Stimulated activated naive CD8-positive, alpha-beta T cell treated with anti-CD3 and anti-CD28 coated beads, Interleukin-15, Interleukin-2, amounts not matched to agents 100 ng/mL and 50 ng/mL, for 24 hours (primary cell): ENCODE measurements at regions not wholly inside any gene's neighbourhood (a gene's known extent, or its start where the extent isn't known, plus 50 kb on each side); places are given as distances from the start of the nearest gene placed in this dataset.

Source experiments
- H3K27ac Mint-ChIP-seq: one replicate; pipeline ENCODE4 v1.8.0; 2021; ENCODE audit warnings: mild to moderate bottlenecking, mixed read lengths
- H3K27me3 Mint-ChIP-seq: one replicate; pipeline ENCODE4 v1.8.0; 2021; ENCODE audit warnings: mixed read lengths
- H3K36me3 Mint-ChIP-seq: one replicate; pipeline ENCODE4 v1.8.0; 2021; ENCODE audit warnings: low read depth, mixed read lengths
- H3K4me1 Mint-ChIP-seq: one replicate; pipeline ENCODE4 v1.8.0; 2021; ENCODE audit warnings: low read depth, mixed read lengths
- H3K4me3 Mint-ChIP-seq: one replicate; pipeline ENCODE4 v1.8.0; 2021; ENCODE audit warnings: mild to moderate bottlenecking, mixed read lengths
- H3K9me3 Mint-ChIP-seq: one replicate; pipeline ENCODE4 v1.8.0; 2021; ENCODE audit warnings: mixed read lengths

DNA sequence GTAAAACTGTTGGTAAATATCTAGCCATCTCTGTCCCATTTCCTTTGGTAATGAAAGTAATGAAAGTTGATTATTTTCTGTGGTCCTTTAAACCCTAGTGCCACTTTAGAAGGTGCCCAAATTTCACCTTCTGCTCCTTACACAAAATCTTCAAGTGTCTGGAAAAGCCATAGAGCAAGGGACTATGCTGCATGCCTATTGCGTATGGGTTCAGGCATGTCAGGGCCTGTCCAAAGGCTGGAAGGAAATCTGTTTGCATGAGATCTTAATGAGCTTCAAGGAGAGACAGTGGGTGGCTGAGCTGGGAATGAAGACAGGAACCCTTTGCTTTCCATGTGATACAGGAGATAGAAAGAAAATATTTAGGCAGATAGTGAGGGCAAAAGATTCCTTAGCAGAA is 66.6 kb upstream of the CCN6 start:
- peaks cover 89% of the 10 kb centered on the region for H3K4me1 Mint-ChIP-seq
- no peak overlapping the region for H3K27ac Mint-ChIP-seq
- H3K36me3 Mint-ChIP-seq = peaks cover 3% of the 10 kb centered on the region
- H3K27me3 Mint-ChIP-seq = no peaks in the 10 kb centered on the region
- peaks cover 12% of the 10 kb centered on the region for H3K9me3 Mint-ChIP-seq
- no peak overlapping the region for H3K4me3 Mint-ChIP-seq

DNA sequence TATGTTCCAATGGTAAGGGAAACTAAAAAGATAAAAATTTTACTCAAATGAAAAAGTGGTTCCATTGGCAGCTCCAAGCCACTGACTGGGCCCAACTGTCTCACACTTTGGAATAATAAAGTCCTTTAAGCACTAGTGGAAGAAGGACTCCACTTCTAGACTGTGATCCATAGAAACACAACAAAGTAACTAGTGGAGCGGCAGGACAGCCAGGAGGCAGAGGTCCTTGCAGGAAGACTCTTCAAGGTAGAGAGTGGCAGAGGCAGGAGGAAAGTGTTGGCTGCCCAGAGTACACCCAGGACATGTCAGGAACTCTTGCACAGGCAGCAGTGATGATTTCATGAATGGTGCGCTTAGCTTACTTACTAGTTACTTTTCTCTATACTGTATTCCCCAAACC is 65.0 kb upstream of the CCN6 start:
- peaks cover 3% of the 10 kb centered on the region for H3K36me3 Mint-ChIP-seq
- peak overlapping the region; percentile 88 for H3K27ac Mint-ChIP-seq
- H3K27me3 Mint-ChIP-seq = no peaks in the 10 kb centered on the region
- peaks cover 89% of the 10 kb centered on the region for H3K4me1 Mint-ChIP-seq
- H3K4me3 Mint-ChIP-seq = no peak overlapping the region
- H3K9me3 Mint-ChIP-seq = peaks cover 8% of the 10 kb centered on the region

DNA sequence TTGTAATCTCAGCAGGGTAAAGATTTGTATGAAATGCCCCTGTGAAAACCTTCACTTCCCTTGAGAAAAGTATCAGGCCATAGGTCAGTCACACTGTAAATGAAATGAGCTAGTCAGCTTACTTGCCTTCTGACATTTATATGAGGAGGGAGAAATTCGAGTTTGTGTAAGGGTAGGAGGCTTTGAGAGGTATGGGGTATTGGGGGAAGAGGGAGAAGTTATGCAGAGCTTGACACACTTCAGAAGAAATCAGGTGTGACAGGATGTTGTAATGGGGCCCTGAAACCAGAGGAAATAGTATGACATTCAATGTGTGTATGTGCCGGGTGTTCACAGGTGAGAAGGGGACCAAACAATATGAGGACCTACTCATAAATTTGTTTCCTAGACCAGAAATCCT is 64.2 kb upstream of the CCN6 start:
- Mint-ChIP-seq H3K9me3 (peaks cover 8% of the 10 kb centered on the region), H3K4me3 (peak overlapping the region; percentile 40), H3K27me3 (no peaks in the 10 kb centered on the region), H3K4me1 (peaks cover 89% of the 10 kb centered on the region), H3K27ac (peak overlapping the region; percentile 88), H3K36me3 (peaks cover 3% of the 10 kb centered on the region)

DNA sequence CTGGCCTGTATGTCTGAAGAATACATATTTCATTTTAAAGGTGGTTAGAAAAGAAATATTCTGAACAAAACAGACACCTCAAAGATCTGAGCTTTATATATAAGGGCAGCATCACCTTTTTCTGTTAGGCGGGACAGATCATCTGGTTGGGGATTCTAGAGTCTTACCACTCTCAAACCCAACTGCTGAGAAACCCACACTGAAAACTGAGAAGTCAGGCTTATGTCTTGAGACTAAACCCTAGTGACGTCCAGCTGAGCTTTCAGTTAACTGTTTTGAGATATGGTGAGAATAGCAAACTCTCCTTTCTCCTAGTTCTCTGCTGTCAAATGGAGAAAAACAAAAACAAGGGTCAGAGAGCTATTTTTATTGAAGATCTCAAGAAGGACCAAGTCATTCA is 63.7 kb upstream of the CCN6 start:
- H3K9me3 Mint-ChIP-seq = peaks cover 8% of the 10 kb centered on the region
- H3K4me3 Mint-ChIP-seq = peak overlapping the region; percentile 40
- H3K4me1 Mint-ChIP-seq = peaks cover 88% of the 10 kb centered on the region

DNA sequence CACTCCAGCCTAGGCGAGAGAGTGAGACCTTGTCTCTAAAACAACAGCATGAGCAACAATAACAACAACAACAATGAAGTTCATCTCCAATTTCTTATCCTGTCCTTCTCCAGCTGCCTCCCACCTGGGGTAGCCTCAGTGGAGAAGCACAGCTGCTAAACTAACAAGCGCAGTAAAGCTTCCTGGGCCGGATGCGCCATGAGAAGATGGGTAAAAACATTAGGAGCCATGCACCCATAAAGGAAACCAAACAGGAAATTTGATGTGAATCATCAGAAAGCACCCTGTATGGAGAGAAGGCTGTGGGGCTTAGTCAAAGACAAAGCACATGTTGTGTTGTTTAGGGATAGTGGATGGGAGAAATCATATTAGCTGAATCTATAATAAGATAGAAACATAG is 61.1 kb upstream of the CCN6 start:
- Mint-ChIP-seq H3K9me3 (peaks cover 3% of the 10 kb centered on the region), H3K4me1 (peaks cover 92% of the 10 kb centered on the region), H3K27ac (peak overlapping the region; percentile 83), H3K4me3 (peak overlapping the region; percentile 51), H3K27me3 (no peaks in the 10 kb centered on the region), H3K36me3 (no peaks in the 10 kb centered on the region)

More for the DNA sequence above, 63.7 kb upstream of the CCN6 start:
- Mint-ChIP-seq H3K36me3 (peaks cover 3% of the 10 kb centered on the region), H3K27ac (peak overlapping the region; percentile 88), H3K27me3 (no peaks in the 10 kb centered on the region)

DNA sequence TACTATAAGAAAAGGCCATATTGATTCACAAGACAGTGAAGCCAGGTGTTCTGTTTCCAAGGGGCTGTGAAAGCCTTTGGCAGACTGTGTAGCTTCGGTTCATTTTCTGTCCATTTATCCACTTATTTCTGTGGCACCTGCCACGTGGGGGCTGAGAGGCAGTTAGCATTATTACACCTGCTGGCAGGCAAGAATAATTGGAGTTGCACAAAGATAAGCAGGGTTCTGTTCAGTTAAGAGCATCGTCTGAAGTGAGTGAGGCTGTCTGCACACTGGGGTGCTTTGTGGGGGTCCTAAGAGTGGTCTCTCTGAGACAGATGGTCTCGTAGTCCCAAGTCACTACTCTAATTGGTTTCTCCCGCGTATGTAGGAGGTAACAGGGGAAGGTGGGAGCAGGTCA is 60.6 kb upstream of the CCN6 start:
- peak overlapping the region; percentile 51 for H3K4me3 Mint-ChIP-seq

DNA sequence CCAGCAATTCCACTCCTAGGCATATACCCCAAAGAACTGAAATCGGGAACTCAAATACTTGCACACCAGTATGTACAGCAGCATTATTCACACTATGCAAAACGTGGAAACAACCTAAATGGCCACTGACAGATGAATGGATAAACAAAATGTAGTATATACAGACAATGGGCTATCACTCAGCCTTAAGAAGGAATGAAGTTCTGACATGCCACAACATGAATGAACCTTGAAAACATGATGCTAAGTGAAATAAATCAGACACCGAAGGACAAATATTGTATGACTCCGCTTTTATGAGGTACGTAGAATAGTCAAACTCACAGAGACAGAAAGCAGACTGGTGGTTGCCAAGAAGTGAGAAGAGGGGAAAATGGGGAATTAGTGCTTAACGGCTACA is 59.1 kb upstream of the CCN6 start:
- Mint-ChIP-seq H3K36me3 (no peaks in the 10 kb centered on the region), H3K9me3 (no peaks in the 10 kb centered on the region), H3K4me1 (peaks cover 75% of the 10 kb centered on the region), H3K4me3 (no peak overlapping the region), H3K27ac (no peak overlapping the region), H3K27me3 (no peaks in the 10 kb centered on the region)

More for the DNA sequence above, 60.6 kb upstream of the CCN6 start:
- H3K27ac Mint-ChIP-seq = peak overlapping the region; percentile 83
- no peaks in the 10 kb centered on the region for H3K27me3 Mint-ChIP-seq
- no peaks in the 10 kb centered on the region for H3K36me3 Mint-ChIP-seq
- peaks cover 90% of the 10 kb centered on the region for H3K4me1 Mint-ChIP-seq
- no peaks in the 10 kb centered on the region for H3K9me3 Mint-ChIP-seq

DNA sequence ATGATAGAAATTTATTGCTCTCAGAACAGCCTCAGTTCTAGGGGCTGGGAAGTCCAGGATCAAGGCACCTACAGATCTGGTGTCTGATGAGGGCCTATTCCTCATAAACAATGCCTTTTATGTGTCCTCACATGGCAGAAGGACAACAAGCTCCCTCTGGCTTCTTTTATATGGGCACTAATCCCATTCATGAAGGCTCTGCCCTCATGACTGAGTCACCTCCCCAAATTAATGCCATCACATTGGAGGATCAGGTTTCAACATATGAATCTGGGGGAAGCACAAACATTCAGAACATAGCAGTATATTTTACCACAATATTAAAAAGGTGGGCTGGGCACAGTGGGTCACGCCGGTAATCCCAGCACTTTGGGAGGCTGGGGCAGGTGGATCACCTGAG is 58.5 kb upstream of the CCN6 start:
- Mint-ChIP-seq H3K9me3 (no peaks in the 10 kb centered on the region), H3K4me3 (no peak overlapping the region), H3K27ac (no peak overlapping the region), H3K27me3 (no peaks in the 10 kb centered on the region), H3K4me1 (peaks cover 69% of the 10 kb centered on the region), H3K36me3 (no peaks in the 10 kb centered on the region)

DNA sequence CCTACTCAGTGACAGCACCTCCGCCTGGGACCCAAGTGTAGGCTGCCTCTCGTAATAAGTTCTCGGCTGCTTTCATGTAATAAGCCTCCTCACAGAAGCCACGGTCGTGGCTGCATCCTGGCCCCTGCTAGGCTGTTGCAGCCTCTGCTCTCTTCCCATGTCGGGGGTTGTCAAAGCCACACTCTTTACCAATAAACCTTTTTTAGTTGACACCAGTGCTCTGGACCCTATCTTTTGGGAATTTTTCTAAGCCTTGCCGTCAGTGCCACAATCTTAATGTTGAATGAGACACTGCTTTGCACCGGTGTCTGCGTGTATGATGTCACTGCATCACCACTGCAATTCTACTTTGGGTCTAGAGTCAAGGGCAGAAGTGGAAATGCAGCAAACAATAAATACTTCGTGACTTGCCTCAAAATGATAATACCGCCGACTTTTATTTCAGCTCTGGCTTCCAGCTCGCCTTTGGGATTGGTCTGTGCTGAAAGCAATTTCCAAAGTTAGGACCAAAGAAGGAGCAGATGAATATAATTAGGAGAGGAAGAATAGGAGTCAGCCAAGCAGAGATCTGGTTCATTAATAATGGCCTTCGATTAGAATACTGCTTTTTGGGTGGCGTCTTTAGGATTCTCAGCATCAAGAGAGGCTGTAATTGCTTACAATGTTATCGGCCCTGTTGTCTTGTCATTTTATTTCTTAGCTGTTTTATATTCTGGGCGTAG is 57.6 kb upstream of the CCN6 start:
- H3K27ac Mint-ChIP-seq = peak overlapping the region; percentile 84
- H3K9me3 Mint-ChIP-seq = no peaks in the 10 kb centered on the region
- peaks cover 60% of the 10 kb centered on the region for H3K4me1 Mint-ChIP-seq
- H3K4me3 Mint-ChIP-seq = peak overlapping the region; percentile 67
- no peaks in the 10 kb centered on the region for H3K36me3 Mint-ChIP-seq
- H3K27me3 Mint-ChIP-seq = no peaks in the 10 kb centered on the region

DNA sequence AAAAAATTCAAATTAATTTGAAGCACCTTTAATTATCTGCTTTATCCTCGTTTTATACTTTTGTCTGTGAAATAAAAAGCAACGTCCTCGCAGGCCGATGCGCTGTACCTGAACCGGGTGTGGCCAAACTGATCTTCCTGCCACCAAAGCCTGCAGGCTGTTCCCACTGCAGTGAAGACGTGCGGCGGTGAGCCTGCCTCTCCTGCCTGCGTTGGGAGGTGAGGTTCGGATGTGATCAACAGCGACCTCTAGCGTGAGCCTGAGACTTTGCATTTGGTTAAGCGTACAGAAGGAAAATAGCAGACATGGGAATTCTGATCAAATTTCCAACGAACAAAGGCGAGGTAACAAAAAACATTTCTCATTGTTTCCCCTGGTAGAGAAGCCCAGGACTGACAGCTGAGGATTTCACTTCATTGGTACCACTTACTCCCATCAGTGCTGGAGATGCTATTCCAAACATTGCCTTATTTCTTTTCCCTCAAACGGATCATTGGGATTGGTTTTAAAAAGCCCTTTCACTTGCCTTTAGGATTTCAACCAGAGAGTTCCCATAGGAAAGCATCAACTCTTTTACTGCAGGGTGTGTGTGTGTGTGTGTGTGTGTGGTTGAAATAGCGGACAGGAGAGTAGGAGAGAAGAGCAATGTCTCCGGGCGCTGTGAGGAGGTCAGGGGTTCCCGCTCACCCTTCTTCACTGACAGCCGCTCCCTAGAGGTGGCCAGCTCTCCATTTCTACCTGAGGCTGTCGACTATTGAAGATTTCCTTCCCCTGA is 56.6 kb upstream of the CCN6 start:
- peak overlapping the region; percentile 67 for H3K4me3 Mint-ChIP-seq
- peak overlapping the region; percentile 84 for H3K27ac Mint-ChIP-seq
- H3K27me3 Mint-ChIP-seq = no peaks in the 10 kb centered on the region
- H3K36me3 Mint-ChIP-seq = no peaks in the 10 kb centered on the region
- H3K9me3 Mint-ChIP-seq = no peaks in the 10 kb centered on the region
- peaks cover 53% of the 10 kb centered on the region for H3K4me1 Mint-ChIP-seq

DNA sequence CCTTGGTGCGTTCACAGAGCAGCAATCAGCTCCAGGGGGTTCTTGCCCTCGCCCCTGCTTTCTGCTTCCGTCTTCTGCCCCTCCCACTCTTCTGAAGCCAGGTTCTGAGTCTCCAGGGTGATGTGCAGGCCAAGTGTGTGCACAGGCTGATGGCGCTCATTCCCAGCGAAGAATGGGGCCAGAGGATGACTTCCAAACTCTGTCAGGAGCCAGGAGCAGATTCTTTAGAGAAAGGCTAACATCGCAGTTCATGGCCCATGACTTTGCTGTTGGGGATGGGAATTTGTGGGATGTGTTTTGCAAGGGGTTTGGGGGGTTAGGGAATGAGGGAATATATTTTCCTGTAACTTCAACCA is 56.1 kb upstream of the CCN6 start:
- no peak overlapping the region for H3K4me3 Mint-ChIP-seq
- no peaks in the 10 kb centered on the region for H3K36me3 Mint-ChIP-seq

DNA sequence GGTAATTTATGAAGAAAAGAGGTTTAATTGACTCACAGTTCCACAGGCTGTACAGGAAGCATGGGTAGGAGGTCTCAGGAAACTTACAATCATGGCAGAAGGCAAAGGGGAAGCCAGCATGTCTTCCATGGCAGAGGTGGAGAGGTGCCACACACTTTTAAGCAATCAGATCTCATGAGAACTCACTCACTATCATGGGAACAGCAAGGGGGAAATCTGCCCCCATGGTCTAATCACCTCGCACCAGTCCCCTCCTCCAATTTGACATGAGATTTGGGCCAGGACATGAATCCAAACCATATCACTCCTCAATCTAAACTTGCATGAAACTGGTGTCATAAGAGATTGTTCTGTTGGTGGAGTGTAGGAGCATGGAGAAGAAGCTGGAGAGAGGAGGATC is 51.6 kb upstream of the CCN6 start:
- Mint-ChIP-seq H3K27ac (peak overlapping the region; percentile 41), H3K27me3 (no peaks in the 10 kb centered on the region), H3K9me3 (no peaks in the 10 kb centered on the region), H3K36me3 (no peaks in the 10 kb centered on the region), H3K4me3 (no peak overlapping the region), H3K4me1 (peaks cover 4% of the 10 kb centered on the region)

More for the DNA sequence above, 56.1 kb upstream of the CCN6 start:
- Mint-ChIP-seq H3K9me3 (no peaks in the 10 kb centered on the region), H3K27me3 (no peaks in the 10 kb centered on the region), H3K4me1 (peaks cover 48% of the 10 kb centered on the region), H3K27ac (no peak overlapping the region)
